ENCODE measurements at regions not wholly inside any gene's neighbourhood (a gene's known extent, or its start where the extent isn't known, plus 50 kb on each side); places are given as distances from the start of the nearest gene placed in this dataset.
"Not testable (repeated sequence)": the region's sequence is repeated elsewhere in the genome, so short reads cannot be mapped to it uniquely, and the experiment has no call there.

DNA sequence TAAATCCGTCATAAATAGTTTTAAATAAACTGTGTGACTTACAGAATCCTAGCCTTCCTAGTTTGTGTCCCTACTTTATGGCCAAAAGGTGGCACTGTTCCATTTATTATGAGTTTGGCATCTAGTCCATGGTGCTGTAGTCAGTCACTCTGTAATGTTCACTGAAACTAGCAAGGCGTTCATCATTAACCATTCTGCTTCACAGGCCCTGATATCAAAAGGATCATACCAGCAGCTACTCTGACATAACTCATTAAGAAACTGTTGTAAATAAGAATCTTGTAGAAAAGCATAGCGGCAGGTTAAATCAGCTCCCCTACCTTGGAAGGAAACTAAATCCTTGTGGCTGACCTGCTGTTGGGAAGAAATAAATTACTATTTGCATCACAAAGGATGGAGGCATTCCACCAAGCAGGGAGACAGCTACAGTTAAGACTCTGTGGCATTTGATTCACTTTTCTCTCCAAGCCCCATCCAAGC is 919.6 kb upstream of the DIAPH2 start:
- ATAC-seq: peak; percentile 92
- TF ChIP-seq, protein P1, sequence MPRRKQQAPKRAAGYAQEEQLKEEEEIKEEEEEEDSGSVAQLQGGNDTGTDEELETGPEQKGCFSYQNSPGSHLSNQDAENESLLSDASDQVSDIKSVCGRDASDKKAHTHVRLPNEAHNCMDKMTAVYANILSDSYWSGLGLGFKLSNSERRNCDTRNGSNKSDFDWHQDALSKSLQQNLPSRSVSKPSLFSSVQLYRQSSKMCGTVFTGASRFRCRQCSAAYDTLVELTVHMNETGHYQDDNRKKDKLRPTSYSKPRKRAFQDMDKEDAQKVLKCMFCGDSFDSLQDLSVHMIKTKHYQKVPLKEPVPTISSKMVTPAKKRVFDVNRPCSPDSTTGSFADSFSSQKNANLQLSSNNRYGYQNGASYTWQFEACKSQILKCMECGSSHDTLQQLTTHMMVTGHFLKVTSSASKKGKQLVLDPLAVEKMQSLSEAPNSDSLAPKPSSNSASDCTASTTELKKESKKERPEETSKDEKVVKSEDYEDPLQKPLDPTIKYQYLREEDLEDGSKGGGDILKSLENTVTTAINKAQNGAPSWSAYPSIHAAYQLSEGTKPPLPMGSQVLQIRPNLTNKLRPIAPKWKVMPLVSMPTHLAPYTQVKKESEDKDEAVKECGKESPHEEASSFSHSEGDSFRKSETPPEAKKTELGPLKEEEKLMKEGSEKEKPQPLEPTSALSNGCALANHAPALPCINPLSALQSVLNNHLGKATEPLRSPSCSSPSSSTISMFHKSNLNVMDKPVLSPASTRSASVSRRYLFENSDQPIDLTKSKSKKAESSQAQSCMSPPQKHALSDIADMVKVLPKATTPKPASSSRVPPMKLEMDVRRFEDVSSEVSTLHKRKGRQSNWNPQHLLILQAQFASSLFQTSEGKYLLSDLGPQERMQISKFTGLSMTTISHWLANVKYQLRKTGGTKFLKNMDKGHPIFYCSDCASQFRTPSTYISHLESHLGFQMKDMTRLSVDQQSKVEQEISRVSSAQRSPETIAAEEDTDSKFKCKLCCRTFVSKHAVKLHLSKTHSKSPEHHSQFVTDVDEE (CRISPR knock-in tag; IDR thresholded peaks at IDR 0.05): no peak
- TF ChIP-seq, protein P2, sequence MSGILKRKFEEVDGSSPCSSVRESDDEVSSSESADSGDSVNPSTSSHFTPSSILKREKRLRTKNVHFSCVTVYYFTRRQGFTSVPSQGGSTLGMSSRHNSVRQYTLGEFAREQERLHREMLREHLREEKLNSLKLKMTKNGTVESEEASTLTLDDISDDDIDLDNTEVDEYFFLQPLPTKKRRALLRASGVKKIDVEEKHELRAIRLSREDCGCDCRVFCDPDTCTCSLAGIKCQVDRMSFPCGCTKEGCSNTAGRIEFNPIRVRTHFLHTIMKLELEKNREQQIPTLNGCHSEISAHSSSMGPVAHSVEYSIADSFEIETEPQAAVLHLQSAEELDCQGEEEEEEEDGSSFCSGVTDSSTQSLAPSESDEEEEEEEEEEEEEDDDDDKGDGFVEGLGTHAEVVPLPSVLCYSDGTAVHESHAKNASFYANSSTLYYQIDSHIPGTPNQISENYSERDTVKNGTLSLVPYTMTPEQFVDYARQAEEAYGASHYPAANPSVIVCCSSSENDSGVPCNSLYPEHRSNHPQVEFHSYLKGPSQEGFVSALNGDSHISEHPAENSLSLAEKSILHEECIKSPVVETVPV (CRISPR knock-in tag; IDR thresholded peaks at IDR 0.05): no peak
- TF ChIP-seq PPARA (CRISPR knock-in tag; IDR thresholded peaks at IDR 0.05; ENCODE audit: borderline replicate concordance) (no peak), ZNF8 (CRISPR knock-in tag; IDR thresholded peaks at IDR 0.05) (no peak), ZC3H10 (CRISPR knock-in tag; IDR thresholded peaks at IDR 0.05) (no peak)
- TF ChIP-seq, protein P3, sequence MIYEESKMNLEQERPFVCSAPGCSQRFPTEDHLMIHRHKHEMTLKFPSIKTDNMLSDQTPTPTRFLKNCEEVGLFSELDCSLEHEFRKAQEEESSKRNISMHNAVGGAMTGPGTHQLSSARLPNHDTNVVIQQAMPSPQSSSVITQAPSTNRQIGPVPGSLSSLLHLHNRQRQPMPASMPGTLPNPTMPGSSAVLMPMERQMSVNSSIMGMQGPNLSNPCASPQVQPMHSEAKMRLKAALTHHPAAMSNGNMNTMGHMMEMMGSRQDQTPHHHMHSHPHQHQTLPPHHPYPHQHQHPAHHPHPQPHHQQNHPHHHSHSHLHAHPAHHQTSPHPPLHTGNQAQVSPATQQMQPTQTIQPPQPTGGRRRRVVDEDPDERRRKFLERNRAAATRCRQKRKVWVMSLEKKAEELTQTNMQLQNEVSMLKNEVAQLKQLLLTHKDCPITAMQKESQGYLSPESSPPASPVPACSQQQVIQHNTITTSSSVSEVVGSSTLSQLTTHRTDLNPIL (CRISPR knock-in tag; IDR thresholded peaks at IDR 0.05; ENCODE audit: low read depth): no peak

DNA sequence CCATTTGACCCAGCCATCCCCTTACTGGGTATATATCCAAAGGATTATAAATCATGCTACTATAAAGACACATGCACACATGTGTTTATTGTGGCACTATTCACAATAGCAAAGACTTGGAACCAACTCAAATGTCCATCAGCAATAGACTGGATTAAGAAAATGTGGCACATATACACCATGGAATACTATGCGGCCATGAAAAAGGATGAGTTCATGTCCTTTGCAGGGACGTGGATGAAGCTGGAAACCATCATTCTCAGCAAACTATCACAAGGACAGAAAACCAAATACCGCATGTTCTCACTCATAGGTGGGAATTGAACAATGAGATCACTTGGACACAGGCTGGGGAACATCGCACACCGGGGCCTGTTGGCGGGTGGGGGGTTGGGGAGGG is 913.4 kb upstream of the DIAPH2 start:
- not testable (repeated sequence) for ATAC-seq

DNA sequence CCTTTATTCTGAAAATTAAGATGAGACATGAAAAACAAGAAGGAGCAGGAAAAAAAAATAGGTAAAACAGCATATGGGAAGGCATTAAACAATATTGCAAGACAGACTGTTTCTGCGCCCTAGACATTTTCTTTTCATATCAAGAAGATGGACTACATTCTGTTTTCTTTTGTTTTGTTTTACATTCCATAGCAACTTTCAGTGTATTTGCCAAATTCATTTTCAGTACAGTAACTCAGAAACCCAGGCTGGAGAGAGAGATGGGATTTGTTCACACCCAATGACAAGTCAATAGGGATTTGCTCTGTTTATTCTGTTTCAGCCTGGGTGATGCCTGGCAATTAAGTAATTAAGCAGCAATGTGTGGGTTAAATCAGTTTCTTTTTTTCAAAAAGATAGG is 892.8 kb upstream of the DIAPH2 start:
- no peak for ATAC-seq
- no peak for TF ChIP-seq ZFP30 (CRISPR knock-in tag; IDR thresholded peaks at IDR 0.05)
- no peak for TF ChIP-seq ZNF565 (CRISPR knock-in tag; conservative IDR thresholded peaks at IDR 0.05; ENCODE audit: low read depth)
- no peak for TF ChIP-seq ARNTL (CRISPR knock-in tag; IDR thresholded peaks at IDR 0.05; ENCODE audit: borderline replicate concordance, low read depth)

DNA sequence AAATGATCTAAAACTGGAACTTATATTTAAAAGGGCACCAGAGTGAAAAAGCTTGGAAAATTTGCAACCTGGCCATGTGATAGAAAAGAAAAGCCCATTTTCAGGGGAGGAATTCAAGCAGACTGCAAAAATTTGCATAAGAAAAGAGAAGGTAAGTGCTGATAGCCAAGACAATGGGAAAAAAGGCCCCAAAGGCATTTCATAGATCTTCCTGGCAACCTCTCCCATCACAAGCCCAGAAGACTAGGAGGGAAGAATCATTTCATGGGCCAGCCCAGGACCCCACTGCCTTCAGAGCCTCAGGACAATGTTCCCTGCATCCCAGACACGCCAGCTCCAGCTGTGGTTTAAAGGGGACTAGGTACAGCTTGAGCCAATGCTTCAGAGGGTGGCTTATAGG is 887.3 kb upstream of the DIAPH2 start:
- no peak for ATAC-seq
- no peak for TF ChIP-seq PPARA (CRISPR knock-in tag; IDR thresholded peaks at IDR 0.05; ENCODE audit: borderline replicate concordance)
- no peak for TF ChIP-seq ARNTL (CRISPR knock-in tag; IDR thresholded peaks at IDR 0.05; ENCODE audit: borderline replicate concordance, low read depth)
- no peak for TF ChIP-seq CSDC2 (CRISPR knock-in tag; IDR thresholded peaks at IDR 0.05)
- TF ChIP-seq, protein P4, sequence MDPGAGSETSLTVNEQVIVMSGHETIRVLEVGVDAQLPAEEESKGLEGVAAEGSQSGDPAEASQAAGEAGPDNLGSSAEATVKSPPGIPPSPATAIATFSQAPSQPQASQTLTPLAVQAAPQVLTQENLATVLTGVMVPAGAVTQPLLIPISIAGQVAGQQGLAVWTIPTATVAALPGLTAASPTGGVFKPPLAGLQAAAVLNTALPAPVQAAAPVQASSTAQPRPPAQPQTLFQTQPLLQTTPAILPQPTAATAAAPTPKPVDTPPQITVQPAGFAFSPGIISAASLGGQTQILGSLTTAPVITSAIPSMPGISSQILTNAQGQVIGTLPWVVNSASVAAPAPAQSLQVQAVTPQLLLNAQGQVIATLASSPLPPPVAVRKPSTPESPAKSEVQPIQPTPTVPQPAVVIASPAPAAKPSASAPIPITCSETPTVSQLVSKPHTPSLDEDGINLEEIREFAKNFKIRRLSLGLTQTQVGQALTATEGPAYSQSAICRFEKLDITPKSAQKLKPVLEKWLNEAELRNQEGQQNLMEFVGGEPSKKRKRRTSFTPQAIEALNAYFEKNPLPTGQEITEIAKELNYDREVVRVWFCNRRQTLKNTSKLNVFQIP (CRISPR knock-in tag; IDR thresholded peaks at IDR 0.05; ENCODE audit: borderline replicate concordance, low read depth): no peak
- no peak for TF ChIP-seq ESRRG (CRISPR knock-in tag; IDR thresholded peaks at IDR 0.05)
- TF ChIP-seq OSR1 (CRISPR knock-in tag; IDR thresholded peaks at IDR 0.05): no peak
- TF ChIP-seq, protein P1 (CRISPR knock-in tag; IDR thresholded peaks at IDR 0.05): no peak
- no peak for TF ChIP-seq ISL1 (CRISPR knock-in tag; IDR thresholded peaks at IDR 0.05)
- TF ChIP-seq RARB (CRISPR knock-in tag; IDR thresholded peaks at IDR 0.05): no peak
- no peak for TF ChIP-seq ZNF565 (CRISPR knock-in tag; conservative IDR thresholded peaks at IDR 0.05; ENCODE audit: low read depth)
- TF ChIP-seq SNAI2 (CRISPR knock-in tag; IDR thresholded peaks at IDR 0.05): no peak
- TF ChIP-seq ZFP3 (CRISPR knock-in tag; IDR thresholded peaks at IDR 0.05): no peak
- no peak for TF ChIP-seq BACH2 (CRISPR knock-in tag; IDR thresholded peaks at IDR 0.05; ENCODE audit: borderline replicate concordance)

Data from SK-N-SH treated with all-trans-retinoic acid at 6 μM for 48 hours (cell line).